PC-9 (cell line): ENCODE measurements at regions not wholly inside any gene's neighbourhood (a gene's known extent, or its start where the extent isn't known, plus 50 kb on each side); places are given as distances from the start of the nearest gene placed in this dataset.

Source experiments
- BruUV-seq: library from RNA; stranded (reverse); fragments of 400-500 nt; replicated peaks from 2 replicates; lab custom pipeline; 2021; lab: Mats Ljungman, UMichigan
- CTCF ChIA-PET: fragments of 300-600 bp; sonication (Branson Sonifier 250); formaldehyde crosslinking; loops from one replicate; lab custom pipeline; 2022; ENCODE audit warnings: antibody characterized with exemption; lab: Charles Lee
- POLR2A ChIA-PET: fragments of 300-600 bp; sonication (Branson Sonifier 250); formaldehyde crosslinking; loops from one replicate; lab custom pipeline; 2022; ENCODE audit warnings: antibody characterized with exemption; ENCODE audit not compliant: unreplicated experiment; lab: Charles Lee
- DNase-seq, 2 experiments: peaks; one replicate each; pipeline versions ENCODE4 v3.0.0 to v3.0.0-alpha.2; 2015 to 2022; ENCODE audit warnings: mixed read lengths in 1 of 2
- H2AFZ ChIP-seq: fragments of 200-600 bp; sonication (generic); 2 replicates; pipeline ENCODE4 v1.8.1; 2017; ENCODE audit warnings: antibody characterized with exemption
- H3F3A ChIP-seq: fragments of 200-600 bp; sonication (generic); 2 replicates; pipeline ENCODE4 v1.8.1; 2017; ENCODE audit warnings: antibody characterized with exemption, mild to moderate bottlenecking, low read depth; ENCODE audit not compliant: insufficient read depth
- H3K27ac ChIP-seq: fragments of 200-600 bp; sonication (generic); 2 replicates; pipeline ENCODE4 v1.6.1; 2016; ENCODE audit warnings: mixed run types
- H3K27me3 ChIP-seq: fragments of 200-600 bp; sonication (generic); 2 replicates; pipeline ENCODE4 v1.6.1; 2016; ENCODE audit warnings: low read depth, mixed run types; ENCODE audit not compliant: insufficient read depth
- H3K36me3 ChIP-seq: fragments of 200-600 bp; sonication (generic); 2 replicates; pipeline ENCODE4 v1.6.1; 2016; ENCODE audit warnings: low read depth, mixed run types
- H3K4me1 ChIP-seq: fragments of 200-600 bp; sonication (generic); replicated peaks from 2 replicates; pipeline ENCODE4 v1.6.1; 2016; ENCODE audit warnings: mixed run types; ENCODE audit not compliant: insufficient read depth
- H3K4me2 ChIP-seq: fragments of 200-600 bp; sonication (generic); 2 replicates; pipeline ENCODE4 v1.6.1; 2017; ENCODE audit warnings: mixed run types
- H3K4me3 ChIP-seq: fragments of 200-600 bp; sonication (generic); 2 replicates; pipeline ENCODE4 v1.6.1; 2016; ENCODE audit warnings: mixed run types
- H3K79me2 ChIP-seq: fragments of 200-600 bp; sonication (generic); 2 replicates; pipeline ENCODE4 v1.6.1; 2017; ENCODE audit warnings: low read depth, mixed run types
- H3K9me2 ChIP-seq: fragments of 200-600 bp; sonication (generic); 2 replicates; pipeline ENCODE4 v1.8.1; 2017; ENCODE audit warnings: mild to moderate bottlenecking; ENCODE audit not compliant: insufficient read depth
- H3K9me3 ChIP-seq: fragments of 200-600 bp; sonication (generic); 2 replicates; pipeline ENCODE4 v1.8.1; 2016; ENCODE audit warnings: low read depth; ENCODE audit not compliant: insufficient read depth
- H4K20me1 ChIP-seq: fragments of 200-600 bp; sonication (generic); 2 replicates; pipeline ENCODE4 v1.8.1; 2017; ENCODE audit not compliant: insufficient read depth
- EZH2 ChIP-seq: fragments of 200-600 bp; sonication (generic); IDR thresholded peaks from 2 replicates; pipeline ENCODE4 v1.8.0; 2017; ENCODE audit warnings: antibody characterized with exemption, low read depth
- intact Hi-C: fragments of 100-400 bp; cut with micrococcal nuclease; formaldehyde crosslinking; loops from one replicate; pipeline ENCODE4 v1.10.0; 2022; ENCODE audit not compliant: unreplicated experiment
- TF ChIP-seq, protein P1 (sequence below): fragments of 200-600 bp; sonication (generic); conservative IDR thresholded peaks from 2 replicates; pipeline ENCODE4 v1.6.1; 2017; ENCODE audit warnings: mixed run types, antibody characterized with exemption, mild to moderate bottlenecking, moderate library complexity

DNA sequence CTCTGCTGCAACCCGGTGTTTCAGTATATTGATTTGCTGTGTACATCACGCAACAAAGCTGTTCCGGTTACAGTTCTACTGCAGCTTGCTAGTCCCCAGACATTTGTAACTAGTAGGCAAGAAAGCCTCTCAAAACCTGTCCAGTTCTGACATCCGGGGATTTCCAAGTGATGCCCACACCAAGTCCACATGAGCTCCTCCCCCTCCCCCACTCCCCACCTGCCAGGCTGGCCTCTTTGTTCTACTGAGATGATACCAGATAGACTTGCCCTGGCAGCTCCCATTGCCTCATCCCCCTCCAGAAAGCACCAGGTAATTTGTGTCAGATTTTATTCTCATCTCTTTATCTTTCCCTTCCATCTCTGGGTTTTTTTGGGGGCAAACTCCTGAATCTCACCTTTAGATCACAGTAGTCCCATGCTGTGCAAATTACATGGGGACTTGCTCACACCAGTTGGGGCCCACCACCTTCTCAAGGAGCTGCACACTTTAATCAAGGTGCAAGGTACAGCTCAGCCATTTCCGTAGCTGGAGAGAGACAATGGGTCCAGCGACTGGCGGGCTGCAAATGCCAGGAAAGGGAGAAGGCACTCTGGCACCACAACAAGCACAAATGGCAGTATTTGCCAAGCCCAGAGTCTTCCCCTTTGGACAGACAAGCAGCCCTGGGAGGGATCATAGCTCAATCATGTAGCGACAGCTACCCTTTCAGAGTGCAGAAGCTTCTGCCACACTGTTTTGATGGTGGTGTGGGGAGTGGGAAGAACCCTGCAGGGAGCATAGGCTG lies 183.1 kb downstream of the CYLD start:
- Histone ChIP-seq H3K9me3 (no peaks in the 10 kb centered on the region), H2AFZ (no peak overlapping the region), H3K79me2 (no peaks in the 10 kb centered on the region), H3K4me2 (no peak overlapping the region), H3K4me1 (no peaks in the 10 kb centered on the region), H3K27me3 (peaks cover 62% of the 10 kb centered on the region), H3K36me3 (no peaks in the 10 kb centered on the region), H4K20me1 (no peaks in the 10 kb centered on the region), H3K4me3 (no peak overlapping the region), H3F3A (no peaks in the 10 kb centered on the region), H3K9me2 (no peaks in the 10 kb centered on the region), H3K27ac (no peak overlapping the region)
- intact Hi-C loops = no loop called here
- BruUV-seq = no TSS peak
- POLR2A ChIA-PET = no interaction called here
- no peak for DNase-seq
- CTCF ChIA-PET = interaction anchor here (0.6 kb wide), 1 partner anchor 310 kb away, joined by 6 read pairs; no protein-coding TSS in a partner anchor
- TF ChIP-seq EZH2 = no peak
- TF ChIP-seq, protein P1, sequence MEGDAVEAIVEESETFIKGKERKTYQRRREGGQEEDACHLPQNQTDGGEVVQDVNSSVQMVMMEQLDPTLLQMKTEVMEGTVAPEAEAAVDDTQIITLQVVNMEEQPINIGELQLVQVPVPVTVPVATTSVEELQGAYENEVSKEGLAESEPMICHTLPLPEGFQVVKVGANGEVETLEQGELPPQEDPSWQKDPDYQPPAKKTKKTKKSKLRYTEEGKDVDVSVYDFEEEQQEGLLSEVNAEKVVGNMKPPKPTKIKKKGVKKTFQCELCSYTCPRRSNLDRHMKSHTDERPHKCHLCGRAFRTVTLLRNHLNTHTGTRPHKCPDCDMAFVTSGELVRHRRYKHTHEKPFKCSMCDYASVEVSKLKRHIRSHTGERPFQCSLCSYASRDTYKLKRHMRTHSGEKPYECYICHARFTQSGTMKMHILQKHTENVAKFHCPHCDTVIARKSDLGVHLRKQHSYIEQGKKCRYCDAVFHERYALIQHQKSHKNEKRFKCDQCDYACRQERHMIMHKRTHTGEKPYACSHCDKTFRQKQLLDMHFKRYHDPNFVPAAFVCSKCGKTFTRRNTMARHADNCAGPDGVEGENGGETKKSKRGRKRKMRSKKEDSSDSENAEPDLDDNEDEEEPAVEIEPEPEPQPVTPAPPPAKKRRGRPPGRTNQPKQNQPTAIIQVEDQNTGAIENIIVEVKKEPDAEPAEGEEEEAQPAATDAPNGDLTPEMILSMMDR = no peak

GRCh38 chr16:50917950-50918703 lies 176.2 kb downstream of the CYLD start:
- no peaks in the 10 kb centered on the region for H3K9me3 ChIP-seq

DNA sequence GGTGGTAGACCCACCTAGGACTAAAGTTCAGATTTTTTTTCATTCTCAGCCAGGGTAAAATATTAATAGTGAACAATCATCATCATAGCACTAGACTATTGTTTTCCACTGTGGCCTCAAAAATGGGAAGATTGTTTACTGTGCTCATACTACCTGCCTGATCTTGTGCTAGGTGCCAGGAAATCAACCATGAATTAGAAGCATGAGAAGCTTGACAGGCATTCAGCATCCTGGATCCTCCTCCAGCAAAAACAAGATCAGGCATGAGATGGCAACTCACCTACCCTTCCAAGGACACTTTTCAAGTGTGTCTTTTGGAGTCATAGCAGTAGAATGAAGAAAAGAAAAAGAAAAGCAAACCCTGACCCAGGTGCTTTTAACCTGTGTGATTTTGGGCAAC lies 174.2 kb downstream of the CYLD start:
- Histone ChIP-seq H2AFZ (no peak overlapping the region), H3K4me2 (no peak overlapping the region)
- TF ChIP-seq, protein P1 = no peak
- TF ChIP-seq EZH2 = no peak

More at GRCh38 chr16:50917950-50918703, 176.2 kb downstream of the CYLD start:
- H3K79me2 ChIP-seq = no peaks in the 10 kb centered on the region
- TF ChIP-seq, protein P1 = no peak
- TF ChIP-seq EZH2 = no peak
- no TSS peak for BruUV-seq
- H3K4me1 ChIP-seq = no peaks in the 10 kb centered on the region
- DNase-seq = no peak
- H4K20me1 ChIP-seq = no peaks in the 10 kb centered on the region
- no peaks in the 10 kb centered on the region for H3F3A ChIP-seq
- H3K27me3 ChIP-seq = peaks cover 58% of the 10 kb centered on the region
- no peaks in the 10 kb centered on the region for H3K9me2 ChIP-seq
- no peak overlapping the region for H3K4me3 ChIP-seq
- H3K4me2 ChIP-seq = no peak overlapping the region
- no peaks in the 10 kb centered on the region for H3K36me3 ChIP-seq
- POLR2A ChIA-PET = no interaction called here
- CTCF ChIA-PET = no interaction called here
- intact Hi-C loops = no loop called here
- H2AFZ ChIP-seq = no peak overlapping the region
- no peak overlapping the region for H3K27ac ChIP-seq

More for the DNA sequence above, 174.2 kb downstream of the CYLD start:
- DNase-seq = no peak
- Histone ChIP-seq H3K9me2 (no peaks in the 10 kb centered on the region), H3K36me3 (no peaks in the 10 kb centered on the region), H3K27ac (no peak overlapping the region), H3K27me3 (peaks cover 76% of the 10 kb centered on the region), H3F3A (no peaks in the 10 kb centered on the region), H3K9me3 (no peaks in the 10 kb centered on the region), H4K20me1 (no peaks in the 10 kb centered on the region), H3K79me2 (no peaks in the 10 kb centered on the region), H3K4me3 (no peak overlapping the region), H3K4me1 (no peaks in the 10 kb centered on the region)
- ChIA-PET POLR2A (no interaction called here), CTCF (no interaction called here)
- intact Hi-C loops = no loop called here
- no TSS peak for BruUV-seq
